CD4-positive, alpha-beta T cell (primary cell): ENCODE measurements at regions not wholly inside any gene's neighbourhood (a gene's known extent, or its start where the extent isn't known, plus 50 kb on each side); places are given as distances from the start of the nearest gene placed in this dataset.

Experiments
- ATAC-seq: fragments of 200-7000 bp; cut with Tn5 transposase; one replicate; pipeline ENCODE4 v1.10.0; 2022; ENCODE audit warnings: mild to moderate bottlenecking; ENCODE audit not compliant: poor library complexity
- CTCF ChIA-PET: fragments of 350-600 bp; sonication (Branson Sonifier 250); formaldehyde crosslinking; loops from one replicate; lab custom pipeline; 2021; ENCODE audit warnings: antibody characterized with exemption, inconsistent platforms; lab: Charles Lee
- POLR2A ChIA-PET: fragments of 350-600 bp; sonication (Branson Sonifier 250); formaldehyde crosslinking; loops from one replicate; lab custom pipeline; 2021; ENCODE audit warnings: antibody characterized with exemption, inconsistent platforms; lab: Charles Lee
- DNase-seq, 14 experiments: peaks; one replicate each; pipeline ENCODE4 v3.0.0-alpha.2; 2013 to 2020; ENCODE audit warnings: mixed read lengths in 2 of 14
- H3K27ac ChIP-seq, 2 donors: one replicate each; pipeline versions ENCODE4 v1.5.1 to v1.7.0; 2013; ENCODE audit warnings: low read length in 2 of 2, low read depth in 1 of 2, mild to moderate bottlenecking in 1 of 2
- H3K27me3 ChIP-seq, 2 experiments: 1 replicate in 1 of 2; 2 replicates in 1 of 2; pipeline versions ENCODE4 v1.6.1 to v1.7.0; 2013; ENCODE audit warnings: low read length in 2 of 2, control low read depth in 1 of 2, mild to moderate bottlenecking in 1 of 2, moderate library complexity in 1 of 2; ENCODE audit not compliant: insufficient read depth in 2 of 2, control insufficient read depth in 1 of 2
- H3K36me3 ChIP-seq: one replicate; pipeline ENCODE4 v1.6.1; 2013; ENCODE audit warnings: low read length, control low read depth; ENCODE audit not compliant: insufficient read depth
- H3K4me1 ChIP-seq: one replicate; pipeline ENCODE4 v1.6.1; 2013; ENCODE audit warnings: low read length, control low read depth; ENCODE audit not compliant: insufficient read depth
- H3K4me3 ChIP-seq: one replicate; pipeline ENCODE4 v1.5.1; 2013; ENCODE audit warnings: mild to moderate bottlenecking, low read length, moderate library complexity
- H3K9me3 ChIP-seq, 2 experiments: 1 replicate in 1 of 2; 2 replicates in 1 of 2; pipeline versions ENCODE4 v1.6.1 to v1.7.0; 2013; ENCODE audit warnings: low read length in 2 of 2, mild to moderate bottlenecking in 2 of 2, control low read depth in 1 of 2, moderate library complexity in 1 of 2; ENCODE audit not compliant: control insufficient read depth in 1 of 2, insufficient read depth in 1 of 2
- H3K27ac Mint-ChIP-seq: one replicate; pipeline ENCODE4 v1.8.0; 2020; ENCODE audit warnings: mixed read lengths
- H3K27me3 Mint-ChIP-seq: one replicate; pipeline ENCODE4 v1.8.0; 2021; ENCODE audit warnings: mixed read lengths
- H3K36me3 Mint-ChIP-seq: one replicate; pipeline ENCODE4 v1.8.0; 2021; ENCODE audit warnings: low read depth, mixed read lengths
- H3K4me1 Mint-ChIP-seq: one replicate; pipeline ENCODE4 v1.8.0; 2021; ENCODE audit warnings: low read depth, mixed read lengths
- H3K4me3 Mint-ChIP-seq: one replicate; pipeline ENCODE4 v1.8.0; 2020; ENCODE audit warnings: mild to moderate bottlenecking, mixed read lengths
- H3K9me3 Mint-ChIP-seq: one replicate; pipeline ENCODE4 v1.8.0; 2020; ENCODE audit warnings: mixed read lengths
- CTCF ChIP-seq: fragments of 200-600 bp; IDR thresholded peaks from one replicate; pipeline ENCODE4 v1.8.0; 2022; ENCODE audit warnings: antibody characterized with exemption, mild to moderate bottlenecking
- intact Hi-C, 2 experiments: fragments of 100-400 bp; cut with DNase I in 1 of 2; cut with micrococcal nuclease in 1 of 2; formaldehyde crosslinking; loops; one replicate each; pipeline versions ENCODE4 v1.15.1 to v1.9.0; 2023 to 2025; cut with DNase I, micrococcal nuclease

DNA sequence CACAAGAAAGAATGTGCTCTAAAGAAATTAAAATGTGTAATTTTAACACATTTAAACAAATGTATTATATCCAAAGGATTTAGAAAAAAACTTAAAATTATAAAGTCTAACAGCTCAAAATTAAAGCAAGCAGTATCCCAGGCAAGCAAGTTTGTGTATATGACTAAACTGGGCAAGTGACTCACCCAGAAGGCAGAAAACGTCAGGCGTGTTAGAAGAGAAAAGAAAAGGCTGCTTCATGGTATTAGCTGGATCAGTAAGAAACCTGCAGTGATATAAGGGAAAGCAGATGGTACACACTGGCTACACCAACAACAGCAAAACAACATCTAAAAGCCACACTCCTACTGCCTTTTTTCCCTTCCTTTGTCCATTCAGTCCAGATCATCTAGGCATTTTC lies 250.6 kb upstream of the NDST3 start:
- Mint-ChIP-seq H3K36me3 (no peaks in the 10 kb centered on the region), H3K27ac (no peak overlapping the region), H3K4me1 (no peaks in the 10 kb centered on the region), H3K4me3 (no peak overlapping the region), H3K9me3 (no peaks in the 10 kb centered on the region), H3K27me3 (no peaks in the 10 kb centered on the region)
- H3K27me3 ChIP-seq = no peaks in the 10 kb centered on the region
- ChIA-PET CTCF (interaction anchor here (0.6 kb wide), 1 partner anchor 49 kb away, joined by 3 read pairs; no protein-coding TSS in a partner anchor), POLR2A (no interaction called here)
- intact Hi-C loops = no loop called here
- DNase-seq (no peak), ATAC-seq (no peak)
- no peaks in the 10 kb centered on the region for H3K4me1 ChIP-seq
- H3K27ac ChIP-seq = no peak overlapping the region
- H3K4me3 ChIP-seq = no peak overlapping the region
- no peak for TF ChIP-seq CTCF
- H3K9me3 ChIP-seq = no peaks in the 10 kb centered on the region
- no peaks in the 10 kb centered on the region for H3K36me3 ChIP-seq

DNA sequence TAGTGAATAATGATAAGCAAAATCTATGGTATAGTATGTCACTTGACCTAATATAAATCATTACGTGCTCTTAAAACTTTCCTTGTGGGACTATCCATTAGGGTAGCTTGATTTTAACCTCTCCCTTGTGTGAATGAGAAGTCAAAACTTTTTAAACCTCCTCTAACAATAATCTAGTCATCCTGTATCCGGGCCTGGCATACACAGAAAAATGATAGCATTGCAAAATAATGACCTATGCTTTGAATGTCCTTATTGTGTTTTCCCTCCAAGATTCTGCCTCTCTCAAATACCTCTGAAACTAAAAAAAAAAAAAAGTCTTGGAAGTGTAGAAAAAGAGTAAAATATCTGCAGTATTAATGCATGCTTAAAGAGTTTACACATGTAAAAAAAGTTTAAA lies 250.0 kb upstream of the NDST3 start:
- no peak for TF ChIP-seq CTCF
- Histone ChIP-seq H3K27ac (no peak overlapping the region), H3K27me3 (no peaks in the 10 kb centered on the region), H3K4me3 (no peak overlapping the region), H3K36me3 (no peaks in the 10 kb centered on the region), H3K9me3 (no peaks in the 10 kb centered on the region), H3K4me1 (no peaks in the 10 kb centered on the region)
- no peaks in the 10 kb centered on the region for H3K27me3 Mint-ChIP-seq
- ATAC-seq (no peak), DNase-seq (no peak)
- ChIA-PET POLR2A (no interaction called here), CTCF (interaction anchor here (0.6 kb wide), 1 partner anchor 49 kb away, joined by 3 read pairs; no protein-coding TSS in a partner anchor)
- no peaks in the 10 kb centered on the region for H3K9me3 Mint-ChIP-seq
- intact Hi-C loops = no loop called here
- no peaks in the 10 kb centered on the region for H3K36me3 Mint-ChIP-seq
- no peak overlapping the region for H3K27ac Mint-ChIP-seq
- no peak overlapping the region for H3K4me3 Mint-ChIP-seq
- H3K4me1 Mint-ChIP-seq = no peaks in the 10 kb centered on the region

- Histone ChIP-seq H3K36me3 (no peaks in the 10 kb centered on the region), H3K27ac (no peak overlapping the region), H3K4me1 (no peaks in the 10 kb centered on the region), H3K27me3 (no peaks in the 10 kb centered on the region), H3K9me3 (no peaks in the 10 kb centered on the region), H3K4me3 (no peak overlapping the region)
- ATAC-seq = no peak
- CTCF ChIA-PET = no interaction called here
- H3K27me3 Mint-ChIP-seq = no peaks in the 10 kb centered on the region
- TF ChIP-seq CTCF = no peak
- no peak overlapping the region for H3K27ac Mint-ChIP-seq
- no peaks in the 10 kb centered on the region for H3K4me1 Mint-ChIP-seq
- no peak for DNase-seq
- H3K4me3 Mint-ChIP-seq = no peak overlapping the region
- intact Hi-C loops = no loop called here
- no peaks in the 10 kb centered on the region for H3K36me3 Mint-ChIP-seq
- H3K9me3 Mint-ChIP-seq = no peaks in the 10 kb centered on the region
- POLR2A ChIA-PET = no interaction called here
Observed at GRCh38 chr4:117786566-117786965, 247.7 kb upstream of the NDST3 start.
